GM21367 (cell line): ENCODE measurements at regions not wholly inside any gene's neighbourhood (a gene's known extent, or its start where the extent isn't known, plus 50 kb on each side); places are given as distances from the start of the nearest gene placed in this dataset.
"Not testable (repeated sequence)": the region's sequence is repeated elsewhere in the genome, so short reads cannot be mapped to it uniquely, and the experiment has no call there.

Experiments
- ATAC-seq: cut with Tn5 transposase; IDR thresholded peaks from one replicate; pipeline ENCODE4 v1.9.1; 2021; ENCODE audit not compliant: unreplicated experiment

GRCh38 chr14:25350021-25350420, 300.1 kb upstream of the STXBP6 start:
- no peak for ATAC-seq

GRCh38 chr14:25349269-25349668, 299.3 kb upstream of the STXBP6 start:
- ATAC-seq = no peak

- ATAC-seq = no peak
These were observed 290.9 kb upstream of the STXBP6 start for GRCh38 chr14:25340882-25341281.

DNA sequence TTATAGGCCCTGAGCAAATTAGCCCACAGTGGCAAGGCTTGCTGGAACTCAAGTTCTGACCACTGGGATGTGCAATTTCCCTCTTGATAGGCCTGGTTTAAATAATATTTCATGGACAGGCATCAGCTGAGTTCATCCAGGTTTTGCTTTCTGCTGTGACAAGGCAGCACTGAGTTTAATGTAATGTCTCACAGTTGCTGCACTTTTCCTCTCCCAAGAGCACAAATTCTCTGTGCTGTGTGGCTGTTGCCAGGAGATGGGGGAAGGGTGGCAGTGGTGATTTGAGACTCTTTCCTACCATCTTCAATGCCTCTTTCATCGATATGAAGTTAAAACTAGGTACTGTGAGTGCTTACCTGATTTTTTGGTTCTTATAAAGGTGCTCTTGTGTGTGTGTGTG, 272.8 kb upstream of the STXBP6 start:
- ATAC-seq = no peak

DNA sequence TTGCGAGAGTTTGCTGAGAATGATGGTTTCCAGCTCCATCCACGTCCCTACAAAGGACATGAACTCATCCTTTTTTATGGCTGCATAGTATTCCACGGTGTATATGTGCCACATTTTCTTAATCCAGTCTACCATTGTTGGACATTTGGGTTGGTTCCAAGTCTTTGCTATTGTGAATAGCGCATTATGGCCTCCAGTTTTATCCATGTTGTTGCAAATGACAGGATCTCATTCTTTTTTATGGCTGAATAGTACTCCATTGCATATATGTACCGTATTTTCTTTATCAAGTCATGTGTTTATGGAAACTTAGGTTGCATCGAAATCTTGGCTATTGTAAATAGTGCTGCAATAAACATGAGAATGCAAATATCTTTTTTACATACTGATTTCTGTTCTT, 266.1 kb upstream of the STXBP6 start:
- ATAC-seq = not testable (repeated sequence)

GRCh38 chr14:25308244-25308643, 258.3 kb upstream of the STXBP6 start:
- no peak for ATAC-seq

- ATAC-seq = no peak
These were observed 254.0 kb upstream of the STXBP6 start for GRCh38 chr14:25303934-25304333.

- no peak for ATAC-seq
These were observed 248.3 kb upstream of the STXBP6 start for GRCh38 chr14:25298238-25298637.

DNA sequence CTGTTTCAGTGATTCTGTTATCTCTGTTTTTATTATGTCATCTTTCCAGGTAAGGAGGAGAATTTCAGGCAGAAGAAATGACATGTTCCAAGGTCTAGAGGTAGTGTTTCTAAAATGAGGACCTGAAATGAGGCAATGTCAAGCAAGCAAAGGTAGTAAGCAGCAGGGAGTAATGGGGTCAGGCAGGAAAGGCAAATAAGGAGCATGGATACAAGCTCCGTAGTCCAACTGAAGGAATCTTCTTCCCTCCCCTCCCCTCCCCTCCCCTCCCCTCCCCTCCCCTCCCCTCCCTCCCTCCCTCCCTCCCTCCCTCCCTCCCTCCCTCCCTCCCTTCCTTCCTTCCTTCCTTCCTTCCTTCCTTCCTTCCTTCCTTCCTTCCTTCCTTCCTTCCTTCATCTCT, 240.2 kb upstream of the STXBP6 start:
- not testable (repeated sequence) for ATAC-seq

DNA sequence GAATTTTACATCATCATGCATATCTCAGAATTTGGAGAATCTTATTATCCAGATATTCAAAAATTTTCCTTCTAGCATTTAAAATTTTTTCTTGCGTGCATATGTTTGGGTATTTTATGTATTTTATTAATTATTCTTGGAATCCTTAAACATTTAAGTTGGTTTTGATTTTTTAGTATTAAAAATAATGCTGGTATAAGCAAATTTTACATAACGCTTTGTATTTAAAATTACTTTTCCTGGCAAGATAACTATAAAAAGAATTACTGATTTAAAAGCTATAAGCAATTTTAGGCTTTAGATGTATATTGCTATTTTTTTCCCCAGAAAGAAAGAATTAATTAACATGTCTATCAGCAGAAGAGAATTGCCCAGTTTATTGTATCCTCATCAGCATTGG, 224.6 kb upstream of the STXBP6 start:
- no peak for ATAC-seq

DNA sequence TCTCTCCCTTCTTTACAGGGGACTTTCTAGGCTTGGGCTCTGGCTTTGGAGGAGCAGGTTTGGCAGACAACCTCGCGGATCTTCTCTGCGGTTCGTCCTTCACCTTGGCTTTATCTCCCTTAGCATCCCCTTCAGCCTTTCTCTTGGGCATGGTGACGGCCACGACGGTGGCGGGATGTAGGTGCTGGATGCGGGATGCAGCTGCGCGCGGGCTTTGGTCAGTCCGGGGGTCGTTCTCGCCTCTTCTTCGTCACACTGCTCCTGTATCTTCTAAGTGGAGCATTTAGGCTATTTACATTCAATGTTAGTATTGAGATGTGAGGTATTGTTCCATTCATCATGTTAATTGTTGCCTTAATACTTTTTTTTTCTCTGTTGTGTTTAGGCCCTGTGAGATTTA, 217.2 kb upstream of the STXBP6 start:
- no peak for ATAC-seq

GRCh38 chr14:25259470-25259869, 209.5 kb upstream of the STXBP6 start:
- no peak for ATAC-seq

- no peak for ATAC-seq
These were observed 202.8 kb upstream of the STXBP6 start for GRCh38 chr14:25252793-25253192.

GRCh38 chr14:25250516-25250915, 200.6 kb upstream of the STXBP6 start:
- ATAC-seq = no peak

GRCh38 chr14:25247609-25248008, 197.7 kb upstream of the STXBP6 start:
- ATAC-seq = no peak

DNA sequence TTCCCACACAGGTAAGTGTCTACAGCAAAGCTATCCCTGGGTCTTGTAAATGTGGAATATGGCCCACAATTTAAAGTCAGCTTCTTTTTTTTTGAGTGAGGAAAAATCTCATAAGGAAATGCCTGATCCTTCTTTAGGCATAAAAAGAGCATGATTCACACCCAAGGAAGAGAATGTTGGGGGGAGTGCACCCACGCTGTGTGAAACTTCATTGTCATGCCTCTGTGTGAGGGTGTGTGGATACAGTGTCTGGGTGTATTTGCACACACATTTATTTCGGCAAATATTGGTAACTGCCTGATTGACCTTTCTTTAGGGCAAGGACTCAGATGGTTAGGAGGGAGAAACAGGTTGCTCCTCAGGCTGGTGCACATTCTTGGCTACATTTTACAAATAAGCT, 196.8 kb upstream of the STXBP6 start:
- no peak for ATAC-seq

GRCh38 chr14:25239170-25239569, 189.2 kb upstream of the STXBP6 start:
- ATAC-seq = no peak

- ATAC-seq = no peak
These were observed 187.9 kb upstream of the STXBP6 start for GRCh38 chr14:25237845-25238244.

DNA sequence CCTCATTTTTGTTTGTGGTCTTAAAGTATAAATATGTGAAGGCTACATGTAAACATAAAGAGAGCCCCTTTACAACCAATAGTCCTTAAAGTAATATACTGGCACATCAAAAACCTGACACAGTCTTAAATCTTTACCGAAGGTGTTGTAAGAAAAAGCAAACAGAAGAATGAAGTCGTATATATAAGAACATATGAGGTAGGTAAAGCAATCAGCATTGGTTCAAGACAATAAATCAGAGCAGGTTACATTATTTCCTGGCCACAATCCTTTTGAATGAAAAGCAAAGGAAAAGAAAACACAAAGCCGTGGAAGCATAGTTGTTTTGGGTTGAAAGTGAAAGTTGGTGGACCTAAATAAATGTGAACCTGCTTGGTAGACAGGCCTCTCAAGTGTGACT, 183.7 kb upstream of the STXBP6 start:
- ATAC-seq = no peak

DNA sequence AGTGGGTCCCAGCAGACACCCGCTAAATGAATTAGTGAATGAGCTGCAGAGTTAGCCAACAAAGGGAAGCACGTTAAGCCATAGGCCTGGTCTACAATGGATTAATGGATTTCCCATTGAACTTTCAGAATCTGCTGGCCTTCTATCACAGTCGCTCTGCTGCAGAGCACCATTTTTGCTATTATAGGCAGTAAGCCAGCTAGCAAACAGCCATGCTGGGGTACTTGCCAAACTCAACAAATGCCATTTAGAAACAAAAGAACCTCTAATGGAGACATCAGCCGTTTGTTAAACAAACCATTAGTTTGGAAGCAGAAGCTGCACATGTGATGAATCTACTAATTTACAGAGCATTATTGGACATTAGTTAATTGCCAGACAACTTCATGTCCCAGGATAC, 181.1 kb upstream of the STXBP6 start:
- no peak for ATAC-seq

DNA sequence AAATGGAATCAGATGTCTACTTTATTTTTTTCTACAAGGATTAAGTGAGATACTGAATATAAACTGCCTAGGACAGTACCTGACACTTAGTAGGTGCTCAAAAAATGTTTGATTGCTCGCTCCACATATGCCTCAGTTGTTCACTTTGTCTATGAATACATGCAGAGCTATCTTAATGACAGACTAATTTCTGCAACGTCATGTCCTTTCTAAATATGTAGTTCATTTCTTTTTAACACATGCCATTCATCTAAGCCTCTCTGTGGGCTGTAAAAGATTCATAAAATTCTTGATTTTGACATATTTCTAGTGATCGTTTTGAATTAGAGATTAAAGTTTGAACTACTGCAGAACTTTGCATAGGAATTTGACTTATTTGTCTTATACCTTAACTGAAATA, 176.3 kb upstream of the STXBP6 start:
- no peak for ATAC-seq

GRCh38 chr14:25222256-25222655, 172.3 kb upstream of the STXBP6 start:
- ATAC-seq = no peak

GRCh38 chr14:25220514-25220913, 170.6 kb upstream of the STXBP6 start:
- no peak for ATAC-seq

- no peak for ATAC-seq
These were observed 165.7 kb upstream of the STXBP6 start for GRCh38 chr14:25215607-25216006.
